Thyroid gland (tissue), 4 donors: ENCODE measurements at regions not wholly inside any gene's neighbourhood (a gene's known extent, or its start where the extent isn't known, plus 50 kb on each side); places are given as distances from the start of the nearest gene placed in this dataset.

Experiments used
- DNase-seq, 2 donors: peaks; one replicate each; pipeline ENCODE4 v3.0.0-alpha.2; 2019
- H3K27ac ChIP-seq, 3 donors: fragments of 200-600 bp; sonication (generic); 1 replicate in 2 of 3; 2 replicates in 1 of 3; pipeline ENCODE4 v1.5.1; 2016 to 2019; ENCODE audit warnings: mild to moderate bottlenecking in 1 of 3, moderate library complexity in 1 of 3
- H3K27me3 ChIP-seq: fragments of 200-600 bp; sonication (generic); one replicate; pipeline ENCODE4 v1.5.1; 2019
- H3K36me3 ChIP-seq, 2 donors: fragments of 200-600 bp; sonication (generic); one replicate each; pipeline ENCODE4 v1.5.1; 2016 to 2019
- H3K4me1 ChIP-seq, 2 donors: fragments of 200-600 bp; sonication (generic); one replicate each; pipeline ENCODE4 v1.5.1; 2017 to 2019
- H3K4me3 ChIP-seq, 3 donors: fragments of 200-600 bp; sonication (generic); replicated peaks in 1 of 3; 1 replicate in 2 of 3; 2 replicates in 1 of 3; pipeline ENCODE4 v1.5.1; 2016; ENCODE audit warnings: mild to moderate bottlenecking in 1 of 3
- H3K9me3 ChIP-seq: fragments of 200-600 bp; sonication (generic); one replicate; pipeline ENCODE4 v1.5.1; 2017
- CTCF ChIP-seq, 6 experiments: fragments of 200-600 bp in 3 of 6; fragments of 450-650 bp in 3 of 6; sonication (generic) in 3 of 6; IDR thresholded peaks; one replicate each; pipeline ENCODE4 v1.5.1; 2016 to 2019; ENCODE audit warnings: antibody characterized with exemption in 6 of 6, mild to moderate bottlenecking in 2 of 6, inconsistent platforms in 1 of 6, moderate library complexity in 1 of 6
- POLR2A ChIP-seq, 2 donors: fragments of 450-650 bp; IDR thresholded peaks; one replicate each; pipeline ENCODE4 v1.6.1; 2017; ENCODE audit warnings: antibody characterized with exemption in 2 of 2, mild to moderate bottlenecking in 2 of 2, moderate library complexity in 1 of 2
- WGBS, 2 donors: methylation state at CpG; one replicate each; pipeline ENCODE4 v1.1.5; 2017; 5-methylcytosine and 5-hydroxymethylcytosine counted together
- intact Hi-C: fragments of 100-400 bp; cut with DNase I; formaldehyde crosslinking; loops from one replicate; pipeline ENCODE4 v1.15.1; 2023

- H3K4me1 ChIP-seq, result no peaks in the 10 kb centered on the region
- no peak overlapping the region for H3K27ac ChIP-seq
- DNase-seq, result no peak
- no peak overlapping the region for H3K4me3 ChIP-seq
- no peaks in the 10 kb centered on the region for H3K36me3 ChIP-seq
- no peaks in the 10 kb centered on the region for H3K9me3 ChIP-seq
- no peaks in the 10 kb centered on the region for H3K27me3 ChIP-seq
- intact Hi-C loops, result no loop called here
- TF ChIP-seq POLR2A (IDR thresholded peaks at IDR 0.05), result no peak
- no peak for TF ChIP-seq CTCF (IDR thresholded peaks at IDR 0.05)
These were observed 467.2 kb downstream of the TFAP2B start for GRCh38 chr6:51285876-51286275.

GRCh38 chr6:51289041-51289440 is 470.4 kb downstream of the TFAP2B start:
- H3K27me3 ChIP-seq, result no peaks in the 10 kb centered on the region
- H3K4me3 ChIP-seq, result no peak overlapping the region
- H3K27ac ChIP-seq, result no peak overlapping the region
- no peaks in the 10 kb centered on the region for H3K4me1 ChIP-seq
- no peak for DNase-seq
- H3K9me3 ChIP-seq, result no peaks in the 10 kb centered on the region
- intact Hi-C loops, result no loop called here
- no peaks in the 10 kb centered on the region for H3K36me3 ChIP-seq
- TF ChIP-seq CTCF (IDR thresholded peaks at IDR 0.05) (no peak), POLR2A (IDR thresholded peaks at IDR 0.05) (no peak)
- WGBS, 2 donors, result 90 to 91% methylated on average over 3 of the region's 3 CpGs

GRCh38 chr6:51292659-51293058 is 474.0 kb downstream of the TFAP2B start:
- H3K27ac ChIP-seq, result no peak overlapping the region
- intact Hi-C loops, result no loop called here
- no peak for TF ChIP-seq CTCF (IDR thresholded peaks at IDR 0.05)
- no peak for TF ChIP-seq POLR2A (IDR thresholded peaks at IDR 0.05)
- H3K4me1 ChIP-seq, result no peaks in the 10 kb centered on the region
- no peaks in the 10 kb centered on the region for H3K36me3 ChIP-seq
- H3K4me3 ChIP-seq, result no peak overlapping the region
- no peak for DNase-seq
- 69 to 79% methylated on average over 1 of the region's 1 CpG for WGBS, 2 donors
- H3K9me3 ChIP-seq, result no peaks in the 10 kb centered on the region
- no peaks in the 10 kb centered on the region for H3K27me3 ChIP-seq

- Histone ChIP-seq H3K27me3 (no peaks in the 10 kb centered on the region), H3K9me3 (no peaks in the 10 kb centered on the region), H3K36me3 (no peaks in the 10 kb centered on the region), H3K4me1 (no peaks in the 10 kb centered on the region), H3K4me3 (no peak overlapping the region), H3K27ac (no peak overlapping the region)
- 85 to 92% methylated on average over 3 of the region's 3 CpGs for WGBS, 2 donors
- intact Hi-C loops, result no loop called here
- TF ChIP-seq POLR2A (IDR thresholded peaks at IDR 0.05) (no peak), CTCF (IDR thresholded peaks at IDR 0.05) (no peak)
- no peak for DNase-seq
These were observed 481.1 kb downstream of the TFAP2B start for GRCh38 chr6:51299621-51300380.

- Histone ChIP-seq H3K27me3 (no peaks in the 10 kb centered on the region), H3K4me1 (no peaks in the 10 kb centered on the region), H3K9me3 (no peaks in the 10 kb centered on the region), H3K36me3 (no peaks in the 10 kb centered on the region), H3K4me3 (no peak overlapping the region), H3K27ac (no peak overlapping the region)
- intact Hi-C loops, result no loop called here
- DNase-seq, result no peak
- TF ChIP-seq CTCF (IDR thresholded peaks at IDR 0.05) (no peak), POLR2A (IDR thresholded peaks at IDR 0.05) (no peak)
These were observed 481.8 kb downstream of the TFAP2B start for GRCh38 chr6:51300510-51300909.
